Stomach (tissue), 8 donors: ENCODE measurements at regions not wholly inside any gene's neighbourhood (a gene's known extent, or its start where the extent isn't known, plus 50 kb on each side); places are given as distances from the start of the nearest gene placed in this dataset.
A peak's percentile ranks its signal among the peaks of the same experiment; 100 is the strongest.

Source experiments
- DNase-seq, 2 donors: peaks; one replicate each; pipeline versions ENCODE4 v3.0.0 to v3.0.0-alpha.2; 2013 to 2019
- H3K27ac ChIP-seq, 5 donors: fragments of 200-600 bp in 4 of 5; sonication (generic) in 4 of 5; one replicate each; pipeline ENCODE4 v1.5.1; 2013 to 2019; ENCODE audit warnings: mild to moderate bottlenecking in 1 of 5, moderate library complexity in 1 of 5
- H3K27me3 ChIP-seq, 3 donors: fragments of 200-600 bp; sonication (generic); one replicate each; pipeline ENCODE4 v1.5.1; 2017 to 2019; ENCODE audit warnings: mixed run types in 1 of 3
- H3K36me3 ChIP-seq, 4 donors: fragments of 200-600 bp; sonication (generic); 1 replicate in 3 of 4; 2 replicates in 1 of 4; pipeline ENCODE4 v1.5.1; 2016 to 2019
- H3K4me1 ChIP-seq, 4 donors: fragments of 200-600 bp; sonication (generic); one replicate each; pipeline ENCODE4 v1.5.1; 2016 to 2019
- H3K4me3 ChIP-seq, 4 donors: fragments of 200-600 bp; sonication (generic) in 3 of 4; one replicate each; pipeline ENCODE4 v1.5.1; 2016 to 2019; ENCODE audit warnings: mild to moderate bottlenecking in 1 of 4
- H3K9me3 ChIP-seq, 4 donors: fragments of 200-600 bp; sonication (generic); one replicate each; pipeline ENCODE4 v1.5.1; 2016 to 2019
- EP300 ChIP-seq: sonication (generic); formaldehyde crosslinking; IDR thresholded peaks from one replicate; pipeline ENCODE4 v1.6.1; 2017; ENCODE audit warnings: antibody characterized with exemption
- POLR2A ChIP-seq, 4 donors: fragments of 450-650 bp; IDR thresholded peaks; one replicate each; pipeline ENCODE4 v1.6.1; 2016; ENCODE audit warnings: antibody characterized with exemption in 4 of 4, control low read depth in 2 of 4, mild to moderate bottlenecking in 1 of 4, moderate library complexity in 1 of 4
- POLR2AphosphoS5 ChIP-seq, 3 donors: sonication (generic); formaldehyde crosslinking; IDR thresholded peaks; one replicate each; pipeline ENCODE4 v1.6.1; 2016; ENCODE audit warnings: antibody characterized with exemption in 3 of 3
- WGBS, 5 donors: extraction: QIAGEN DNeasy Blood & Tissue Kit in 3 of 5; methylation state at CpG; one replicate each; pipeline versions ENCODE4 v1.1.5 to v1.1.7; 2013 to 2018; 5-methylcytosine and 5-hydroxymethylcytosine counted together
- intact Hi-C: fragments of 100-400 bp; cut with DNase I; formaldehyde crosslinking; loops from one replicate; pipeline ENCODE4 v1.15.1; 2023; ENCODE audit warnings: low total_unique reads
- TF ChIP-seq, protein P1 (sequence below), 7 experiments: fragments of 450-650 bp in 4 of 7; fragments of 200-600 bp in 3 of 7; sonication (generic) in 3 of 7; IDR thresholded peaks; one replicate each; pipeline ENCODE4 v1.5.1; 2016 to 2019; ENCODE audit warnings: antibody characterized with exemption in 7 of 7, control low read depth in 2 of 7, mild to moderate bottlenecking in 1 of 7
- donor health status: healthy with polysubstance abuse.
- donor health status: Bipolar disorder and iron deficiency.
- donor health status: healthy.

DNA sequence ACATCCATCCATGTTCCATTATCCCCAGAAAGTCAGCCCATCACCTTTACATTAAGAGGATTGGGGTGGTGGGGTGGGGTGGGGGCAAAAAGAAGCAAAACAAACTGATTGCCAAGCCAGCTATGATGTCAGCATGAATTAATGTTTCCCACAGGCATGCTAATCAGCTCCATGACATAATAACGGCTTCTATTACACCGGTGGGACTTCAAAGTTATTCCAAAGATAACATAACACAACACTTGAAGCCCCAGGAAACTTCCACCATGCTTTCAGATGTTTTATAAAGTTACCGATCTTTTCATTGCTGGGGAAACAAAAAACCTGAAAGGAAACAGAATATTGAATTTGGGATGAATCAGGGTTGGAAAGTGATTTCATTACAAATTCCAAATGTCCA, 155.9 kb upstream of the IRX5 start:
- Histone ChIP-seq H3K4me3 (no peak overlapping the region), H3K36me3 (no peaks in the 10 kb centered on the region), H3K27me3 (no peaks in the 10 kb centered on the region), H3K27ac (no peak overlapping the region), H3K9me3 (no peaks in the 10 kb centered on the region), H3K4me1 (no peaks in the 10 kb centered on the region)
- no peak for DNase-seq
- intact Hi-C loops, result no loop called here
- no peak for TF ChIP-seq POLR2AphosphoS5 (IDR thresholded peaks at IDR 0.05)
- no peak for TF ChIP-seq POLR2A (IDR thresholded peaks at IDR 0.05)
- TF ChIP-seq, protein P1, sequence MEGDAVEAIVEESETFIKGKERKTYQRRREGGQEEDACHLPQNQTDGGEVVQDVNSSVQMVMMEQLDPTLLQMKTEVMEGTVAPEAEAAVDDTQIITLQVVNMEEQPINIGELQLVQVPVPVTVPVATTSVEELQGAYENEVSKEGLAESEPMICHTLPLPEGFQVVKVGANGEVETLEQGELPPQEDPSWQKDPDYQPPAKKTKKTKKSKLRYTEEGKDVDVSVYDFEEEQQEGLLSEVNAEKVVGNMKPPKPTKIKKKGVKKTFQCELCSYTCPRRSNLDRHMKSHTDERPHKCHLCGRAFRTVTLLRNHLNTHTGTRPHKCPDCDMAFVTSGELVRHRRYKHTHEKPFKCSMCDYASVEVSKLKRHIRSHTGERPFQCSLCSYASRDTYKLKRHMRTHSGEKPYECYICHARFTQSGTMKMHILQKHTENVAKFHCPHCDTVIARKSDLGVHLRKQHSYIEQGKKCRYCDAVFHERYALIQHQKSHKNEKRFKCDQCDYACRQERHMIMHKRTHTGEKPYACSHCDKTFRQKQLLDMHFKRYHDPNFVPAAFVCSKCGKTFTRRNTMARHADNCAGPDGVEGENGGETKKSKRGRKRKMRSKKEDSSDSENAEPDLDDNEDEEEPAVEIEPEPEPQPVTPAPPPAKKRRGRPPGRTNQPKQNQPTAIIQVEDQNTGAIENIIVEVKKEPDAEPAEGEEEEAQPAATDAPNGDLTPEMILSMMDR (IDR thresholded peaks at IDR 0.05), result no peak
- TF ChIP-seq EP300, result no peak
- 75 to 92% (median 87%) methylated on average over 3 of the region's 3 CpGs for WGBS, 5 donors

DNA sequence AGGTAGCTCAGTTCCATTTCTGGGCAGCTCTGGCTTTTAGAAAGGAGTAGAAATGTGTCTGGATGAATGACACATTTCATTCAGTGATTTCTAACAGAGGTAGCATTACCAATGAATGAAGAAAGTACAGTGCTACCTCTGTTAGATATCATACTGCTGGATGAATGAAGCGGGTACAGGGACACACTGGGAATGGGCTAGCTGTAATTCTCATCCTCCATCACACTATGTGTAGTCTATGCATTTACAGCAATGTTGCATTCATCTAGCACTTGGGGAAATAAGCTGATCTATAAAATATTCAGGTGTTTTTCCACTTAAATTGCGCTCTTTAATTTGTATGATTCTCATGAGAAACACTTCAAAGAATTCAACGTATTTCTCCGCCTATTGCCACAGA, 158.3 kb upstream of the IRX5 start:
- H3K36me3 ChIP-seq, result no peaks in the 10 kb centered on the region
- H3K27me3 ChIP-seq, result no peaks in the 10 kb centered on the region
- H3K4me1 ChIP-seq, result peaks cover 0 to 5% (median 2%) of the 10 kb centered on the region in 4 donors
- H3K9me3 ChIP-seq, result no peaks in the 10 kb centered on the region
- DNase-seq, result no peak
- TF ChIP-seq, protein P1 (IDR thresholded peaks at IDR 0.05), result no peak
- no peak for TF ChIP-seq EP300
- no peak for TF ChIP-seq POLR2A (IDR thresholded peaks at IDR 0.05)
- no peak for TF ChIP-seq POLR2AphosphoS5 (IDR thresholded peaks at IDR 0.05)
- WGBS, 5 donors, result 94 to 98% (median 96%) methylated on average over 4 of the region's 4 CpGs
- H3K27ac ChIP-seq, result peak overlapping the region in 1 of 5 donors; percentile 24
- H3K4me3 ChIP-seq, result no peak overlapping the region
- intact Hi-C loops, result no loop called here

DNA sequence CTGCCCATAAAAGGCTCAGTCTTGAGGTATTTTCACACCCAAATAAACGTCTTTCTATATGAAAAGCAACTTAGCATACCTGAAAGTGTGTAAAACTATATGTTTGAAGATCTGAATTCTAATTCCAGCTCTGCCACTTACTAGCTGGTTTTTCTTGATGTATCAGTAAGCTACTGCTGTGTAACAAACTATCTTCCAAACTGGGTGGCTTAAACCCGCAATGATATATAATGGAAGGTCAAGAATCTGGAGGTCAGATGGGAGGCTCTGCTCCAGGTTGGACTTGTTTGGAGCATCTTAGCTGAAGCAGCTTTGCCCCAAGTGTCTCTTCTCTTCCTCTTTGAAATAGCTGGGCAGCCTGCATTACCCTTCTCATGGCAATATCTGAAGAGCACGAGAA, 164.3 kb upstream of the IRX5 start:
- peaks cover 0 to 5% (median 2%) of the 10 kb centered on the region in 4 donors for H3K9me3 ChIP-seq
- intact Hi-C loops, result no loop called here
- TF ChIP-seq POLR2A (IDR thresholded peaks at IDR 0.05) (no peak), EP300 (no peak), POLR2AphosphoS5 (IDR thresholded peaks at IDR 0.05) (no peak)
- TF ChIP-seq, protein P1 (IDR thresholded peaks at IDR 0.05), result no peak
- peaks cover 0 to 5% (median 2%) of the 10 kb centered on the region in 4 donors for H3K4me1 ChIP-seq
- H3K27me3 ChIP-seq, result no peaks in the 10 kb centered on the region
- 74 to 88% (median 85%) methylated on average over 3 of the region's 3 CpGs for WGBS, 5 donors
- no peak overlapping the region for H3K4me3 ChIP-seq
- no peaks in the 10 kb centered on the region for H3K36me3 ChIP-seq
- no peak overlapping the region for H3K27ac ChIP-seq
- DNase-seq, result no peak

DNA sequence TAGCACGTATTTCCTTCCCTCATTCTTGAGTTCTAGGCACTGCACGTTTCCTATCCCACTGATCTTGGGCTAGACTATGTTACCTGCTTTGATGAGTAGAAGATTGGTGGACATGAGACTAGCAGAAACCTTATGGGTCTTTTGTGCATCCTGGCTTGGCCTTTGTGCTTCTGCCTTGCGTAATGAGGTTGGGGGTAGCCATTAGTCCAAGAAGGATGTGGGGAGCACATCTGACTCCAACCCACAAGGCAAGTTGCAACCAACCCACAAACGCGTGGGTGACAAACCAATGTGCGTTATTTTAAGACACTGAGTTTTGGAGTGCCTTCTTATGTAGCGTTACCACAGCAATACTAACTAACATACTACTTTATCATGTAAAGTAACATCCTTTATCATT, 180.4 kb upstream of the IRX5 start:
- intact Hi-C loops, result no loop called here
- H3K9me3 ChIP-seq, result no peaks in the 10 kb centered on the region

More for the DNA sequence above, 180.4 kb upstream of the IRX5 start:
- no peak overlapping the region for H3K4me3 ChIP-seq
- no peaks in the 10 kb centered on the region for H3K36me3 ChIP-seq
- no peak for DNase-seq
- no peak for TF ChIP-seq POLR2AphosphoS5 (IDR thresholded peaks at IDR 0.05)
- no peak for TF ChIP-seq EP300
- TF ChIP-seq, protein P1 (IDR thresholded peaks at IDR 0.05), result no peak
- TF ChIP-seq POLR2A (IDR thresholded peaks at IDR 0.05), result no peak
- H3K27me3 ChIP-seq, result no peaks in the 10 kb centered on the region
- peaks cover 0 to 4% (median 0%) of the 10 kb centered on the region in 4 donors for H3K4me1 ChIP-seq
- no peak overlapping the region for H3K27ac ChIP-seq
- 84 to 90% (median 86%) methylated on average over 7 of the region's 7 CpGs for WGBS, 5 donors
